Left ventricle myocardium inferior (tissue), 1 donor: ENCODE measurements at regions not wholly inside any gene's neighbourhood (a gene's known extent, or its start where the extent isn't known, plus 50 kb on each side); places are given as distances from the start of the nearest gene placed in this dataset.
"Not testable (repeated sequence)": the region's sequence is repeated elsewhere in the genome, so short reads cannot be mapped to it uniquely, and the experiment has no call there.

Source experiments
- DNase-seq: peaks from one replicate; pipeline ENCODE4 v3.0.0-alpha.2; 2020
- H3K27ac ChIP-seq: fragments of 200-600 bp; replicated peaks from 2 replicates; pipeline ENCODE4 v1.8.0; 2021
- H3K27me3 ChIP-seq: fragments of 200-600 bp; 2 replicates; pipeline ENCODE4 v1.8.0; 2021; ENCODE audit warnings: low read depth
- H3K36me3 ChIP-seq: fragments of 200-600 bp; 2 replicates; pipeline ENCODE4 v1.8.0; 2021
- H3K4me1 ChIP-seq: fragments of 200-600 bp; 2 replicates; pipeline ENCODE4 v1.8.0; 2021
- H3K4me3 ChIP-seq: fragments of 200-600 bp; 2 replicates; pipeline ENCODE4 v1.8.0; 2021; ENCODE audit warnings: mild to moderate bottlenecking, moderate library complexity
- H3K9me3 ChIP-seq: fragments of 200-600 bp; replicated peaks from 2 replicates; pipeline ENCODE4 v1.8.0; 2021
- intact Hi-C: fragments of 100-400 bp; cut with micrococcal nuclease; formaldehyde crosslinking; loops from one replicate; pipeline ENCODE4 v1.11.0; 2022
- TF ChIP-seq, protein P1 (sequence below): fragments of 200-600 bp; IDR thresholded peaks from 2 replicates; pipeline ENCODE4 v1.8.0; 2021; ENCODE audit warnings: antibody characterized with exemption, mild to moderate bottlenecking, borderline replicate concordance
- donor health status: DM: no; HTN: yes; CAD: no; lungs with severe emphysema.

DNA sequence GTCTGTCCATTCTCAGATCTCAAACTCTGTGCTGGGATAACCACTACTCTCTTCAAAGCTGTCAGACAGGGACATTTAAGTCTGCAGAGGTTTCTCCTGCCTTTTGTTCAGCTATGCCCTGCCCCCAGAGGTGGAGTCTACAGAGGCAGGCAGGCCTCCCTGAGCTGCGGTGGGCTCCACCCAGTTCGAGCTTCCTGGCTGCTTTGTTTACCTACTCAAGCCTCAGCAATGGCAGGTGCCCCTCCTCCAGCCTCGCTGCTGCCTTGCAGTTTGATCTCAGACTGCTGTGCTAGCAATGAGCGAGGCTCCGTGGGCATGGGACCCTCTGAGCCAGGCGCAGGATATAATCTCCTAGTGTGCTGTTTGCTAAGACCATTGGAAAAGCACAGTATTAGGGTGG lies 53.1 kb upstream of the HUNK start:
- peaks cover 23% of the 10 kb centered on the region for H3K27me3 ChIP-seq
- H3K36me3 ChIP-seq, intact Hi-C loops, DNase-seq, H3K27ac ChIP-seq, H3K4me3 ChIP-seq, H3K9me3 ChIP-seq, H3K4me1 ChIP-seq: not testable (repeated sequence)

DNA sequence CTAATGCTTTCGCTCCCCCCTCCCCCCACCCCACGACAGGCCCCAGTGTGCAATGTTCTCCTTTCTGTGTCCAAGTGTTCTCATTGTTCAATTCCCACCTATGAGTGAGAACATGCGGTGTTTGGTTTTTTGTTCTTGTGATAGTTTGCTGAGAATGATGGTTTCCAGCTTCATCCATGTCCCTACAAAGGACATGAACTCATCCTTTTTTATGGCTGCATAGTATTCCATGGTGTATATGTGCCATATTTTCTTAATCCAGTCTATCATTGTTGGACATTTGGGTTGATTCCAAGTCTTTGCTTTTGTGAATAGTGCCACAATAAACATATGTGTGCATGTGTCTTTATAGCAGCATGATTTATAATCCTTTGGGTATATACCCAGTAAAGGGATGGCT lies 58.5 kb upstream of the HUNK start:
- H3K36me3 ChIP-seq, H3K27ac ChIP-seq, intact Hi-C loops, DNase-seq, H3K4me3 ChIP-seq, H3K4me1 ChIP-seq, H3K27me3 ChIP-seq, H3K9me3 ChIP-seq: not testable (repeated sequence)

DNA sequence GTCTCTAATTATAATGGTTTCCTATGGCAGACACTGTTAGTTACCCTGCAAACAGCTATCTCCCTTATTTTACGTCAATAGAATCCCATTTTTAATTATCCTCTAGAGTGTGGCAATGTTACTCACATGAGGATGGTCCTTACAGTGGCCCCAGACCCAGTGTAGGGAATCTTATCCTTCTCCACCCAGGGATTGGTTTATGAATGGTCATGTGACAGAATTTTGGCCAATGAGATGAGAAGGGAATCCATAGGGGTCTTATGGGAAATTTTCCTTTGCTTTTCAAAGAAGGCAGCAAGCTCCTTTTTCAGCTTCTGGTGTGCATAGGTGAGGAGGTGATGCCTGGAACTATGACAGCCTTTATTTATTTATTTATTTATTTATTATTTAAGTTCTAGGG lies 59.0 kb upstream of the HUNK start:
- no peak for DNase-seq
- peaks cover 10% of the 10 kb centered on the region for H3K9me3 ChIP-seq
- no peaks in the 10 kb centered on the region for H3K27me3 ChIP-seq
- no peak overlapping the region for H3K27ac ChIP-seq
- H3K4me1 ChIP-seq = no peaks in the 10 kb centered on the region
- intact Hi-C loops = no loop called here
- TF ChIP-seq, protein P1, sequence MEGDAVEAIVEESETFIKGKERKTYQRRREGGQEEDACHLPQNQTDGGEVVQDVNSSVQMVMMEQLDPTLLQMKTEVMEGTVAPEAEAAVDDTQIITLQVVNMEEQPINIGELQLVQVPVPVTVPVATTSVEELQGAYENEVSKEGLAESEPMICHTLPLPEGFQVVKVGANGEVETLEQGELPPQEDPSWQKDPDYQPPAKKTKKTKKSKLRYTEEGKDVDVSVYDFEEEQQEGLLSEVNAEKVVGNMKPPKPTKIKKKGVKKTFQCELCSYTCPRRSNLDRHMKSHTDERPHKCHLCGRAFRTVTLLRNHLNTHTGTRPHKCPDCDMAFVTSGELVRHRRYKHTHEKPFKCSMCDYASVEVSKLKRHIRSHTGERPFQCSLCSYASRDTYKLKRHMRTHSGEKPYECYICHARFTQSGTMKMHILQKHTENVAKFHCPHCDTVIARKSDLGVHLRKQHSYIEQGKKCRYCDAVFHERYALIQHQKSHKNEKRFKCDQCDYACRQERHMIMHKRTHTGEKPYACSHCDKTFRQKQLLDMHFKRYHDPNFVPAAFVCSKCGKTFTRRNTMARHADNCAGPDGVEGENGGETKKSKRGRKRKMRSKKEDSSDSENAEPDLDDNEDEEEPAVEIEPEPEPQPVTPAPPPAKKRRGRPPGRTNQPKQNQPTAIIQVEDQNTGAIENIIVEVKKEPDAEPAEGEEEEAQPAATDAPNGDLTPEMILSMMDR = no peak
- no peak overlapping the region for H3K4me3 ChIP-seq
- H3K36me3 ChIP-seq = no peaks in the 10 kb centered on the region

DNA sequence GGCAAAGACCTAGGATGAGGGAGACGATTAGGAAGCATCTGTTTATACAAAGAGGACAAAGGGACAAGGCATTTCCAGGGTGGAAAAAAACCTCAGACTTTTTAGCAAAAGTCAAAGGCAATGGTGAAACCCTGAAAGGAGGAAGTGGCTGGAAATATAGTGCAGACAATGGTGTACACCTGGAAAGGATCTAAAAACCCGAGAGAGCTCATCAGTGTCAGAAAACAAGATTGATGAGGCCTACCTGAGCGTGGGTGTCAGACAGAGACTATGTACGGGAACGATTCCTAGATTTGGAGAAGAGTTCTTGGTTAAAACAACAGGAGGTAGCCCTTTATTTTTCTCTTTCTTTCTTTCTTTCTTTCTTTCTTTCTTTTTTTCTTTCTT lies 68.8 kb upstream of the HUNK start:
- TF ChIP-seq, protein P1 = no peak
- Histone ChIP-seq H3K27me3 (peaks cover 39% of the 10 kb centered on the region), H3K9me3 (no peaks in the 10 kb centered on the region), H3K27ac (no peak overlapping the region), H3K4me3 (no peak overlapping the region), H3K36me3 (no peaks in the 10 kb centered on the region), H3K4me1 (no peaks in the 10 kb centered on the region)
- intact Hi-C loops = no loop called here
- DNase-seq = no peak

DNA sequence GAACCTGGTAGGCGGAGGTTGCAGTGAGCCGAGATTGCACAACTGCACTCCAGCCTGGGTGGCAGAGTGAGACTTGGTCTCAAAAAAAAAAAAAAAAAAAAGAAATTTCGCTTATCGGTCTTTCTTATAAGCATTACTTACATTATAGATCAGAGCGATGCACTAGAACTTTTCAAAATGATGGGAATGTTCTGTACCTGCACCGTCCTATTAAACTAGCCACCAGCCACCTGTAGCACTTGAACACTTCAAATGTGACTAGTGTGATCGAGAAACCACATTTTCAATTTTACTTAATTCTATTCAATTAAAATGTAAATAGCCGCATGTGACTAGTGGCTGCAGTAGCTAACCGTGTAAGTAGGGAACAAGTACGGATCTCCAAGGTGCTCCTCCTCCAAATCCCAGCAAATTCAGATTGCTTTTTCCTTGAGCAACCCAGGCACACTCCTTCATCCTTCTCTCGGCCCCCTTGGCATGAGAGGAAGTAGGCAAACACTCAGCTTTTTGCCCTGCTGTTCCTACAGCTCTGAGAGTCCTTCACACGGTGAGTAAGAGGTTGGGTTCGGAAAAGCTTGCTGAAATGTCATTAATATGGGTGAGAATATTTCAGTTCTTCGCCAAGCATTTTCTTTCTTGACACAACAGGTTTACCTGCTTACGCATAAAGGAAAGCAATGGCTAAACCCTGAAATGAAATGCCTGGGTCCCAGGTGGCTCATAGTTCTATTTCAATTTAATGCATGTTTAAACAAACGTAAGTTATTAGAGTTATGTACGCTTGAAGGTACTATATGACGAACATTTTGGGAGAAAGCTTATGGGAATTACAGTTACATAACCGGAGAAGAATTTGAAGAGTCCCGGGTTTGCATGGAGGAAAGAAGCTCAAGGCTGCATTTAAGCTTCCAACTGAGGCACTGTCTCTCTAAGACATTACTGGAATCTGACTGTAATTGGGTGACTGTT lies 69.5 kb upstream of the HUNK start:
- Histone ChIP-seq H3K27me3 (peaks cover 46% of the 10 kb centered on the region), H3K4me1 (no peaks in the 10 kb centered on the region)

DNA sequence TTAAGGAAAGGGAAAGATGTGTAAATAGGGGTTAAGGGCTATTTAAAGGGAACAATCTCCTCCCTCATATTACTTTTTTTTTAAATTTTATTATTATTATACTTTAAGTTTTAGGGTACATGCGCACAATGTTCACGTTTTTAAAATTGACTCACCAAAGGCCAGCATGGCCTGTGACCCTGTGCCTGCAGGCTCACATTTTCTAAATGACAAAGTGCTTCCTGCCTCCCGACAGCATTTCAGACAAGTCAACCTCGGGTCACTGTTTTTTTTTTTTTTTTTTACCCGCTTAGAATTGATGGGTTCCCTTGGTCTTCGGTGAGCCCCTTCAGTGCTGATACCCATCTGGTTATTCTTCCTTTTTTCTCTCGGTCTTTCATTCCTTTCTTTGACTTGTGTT lies 70.4 kb upstream of the SCAF4 start:
- TF ChIP-seq, protein P1 = no peak
- H3K4me1 ChIP-seq = no peaks in the 10 kb centered on the region
- DNase-seq = no peak
- H3K36me3 ChIP-seq = no peaks in the 10 kb centered on the region
- H3K9me3 ChIP-seq = no peaks in the 10 kb centered on the region
- H3K27ac ChIP-seq = no peak overlapping the region
- no peak overlapping the region for H3K4me3 ChIP-seq
- intact Hi-C loops = no loop called here
- H3K27me3 ChIP-seq = peaks cover 54% of the 10 kb centered on the region

More for the DNA sequence above, 69.5 kb upstream of the HUNK start:
- no peak for DNase-seq
- no peak overlapping the region for H3K27ac ChIP-seq
- TF ChIP-seq, protein P1 = no peak
- H3K9me3 ChIP-seq = no peaks in the 10 kb centered on the region
- no peak overlapping the region for H3K4me3 ChIP-seq
- H3K36me3 ChIP-seq = no peaks in the 10 kb centered on the region
- intact Hi-C loops = no loop called here
